ENCODE measurements at regions not wholly inside any gene's neighbourhood (a gene's known extent, or its start where the extent isn't known, plus 50 kb on each side); places are given as distances from the start of the nearest gene placed in this dataset.
"Not testable (repeated sequence)": the region's sequence is repeated elsewhere in the genome, so short reads cannot be mapped to it uniquely, and the experiment has no call there.

GRCh38 chr3:146382386-146382785, 87.0 kb downstream of the PLSCR2 start:
- in situ Hi-C loops (cut with HindIII; ENCODE audit: low sequenced_read_pairs), result no loop called here
- DNase-seq (ENCODE audit: low spot score), result no peak

DNA sequence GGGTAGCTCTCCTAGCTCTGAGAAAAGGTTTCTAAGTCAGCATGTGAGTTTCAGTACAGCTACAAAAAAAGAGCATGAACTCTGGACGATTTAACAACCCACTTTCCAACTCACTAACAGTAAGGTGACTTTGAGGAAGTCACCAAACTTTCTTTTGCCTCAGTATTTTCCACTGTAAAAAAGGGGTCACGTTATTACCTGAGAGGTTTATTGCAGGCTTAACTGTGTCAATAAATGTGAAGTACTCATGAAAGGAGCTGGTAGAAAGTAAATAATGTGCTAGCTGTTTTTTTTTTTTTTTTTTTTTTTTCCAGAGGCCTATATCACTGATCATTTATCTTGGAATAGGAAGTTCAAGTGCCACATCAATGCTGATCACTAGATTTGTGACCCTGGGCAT, 89.3 kb downstream of the PLSCR2 start:
- in situ Hi-C loops (cut with HindIII; ENCODE audit: low sequenced_read_pairs), result no loop called here
- DNase-seq (ENCODE audit: low spot score), result no peak

DNA sequence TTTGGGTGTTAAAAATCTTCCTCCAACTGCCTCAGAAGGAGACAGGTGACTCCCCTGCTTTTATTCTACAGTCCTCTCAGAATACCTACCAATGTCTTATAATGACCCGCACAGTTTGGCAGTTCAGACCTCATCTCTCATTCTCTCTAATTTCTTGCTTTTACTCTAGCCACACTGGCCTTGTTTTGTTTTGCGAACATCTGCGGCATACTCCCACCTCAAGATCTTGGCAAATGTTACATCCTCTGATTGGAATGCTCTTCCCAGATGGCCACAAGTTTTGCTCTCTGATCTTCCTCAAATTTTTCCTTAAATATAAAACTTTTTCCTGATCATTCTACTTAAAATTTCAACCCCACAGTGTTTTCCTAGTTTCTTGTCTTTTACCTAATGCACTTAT, 94.1 kb downstream of the PLSCR2 start:
- no peak for DNase-seq (ENCODE audit: low spot score)

DNA sequence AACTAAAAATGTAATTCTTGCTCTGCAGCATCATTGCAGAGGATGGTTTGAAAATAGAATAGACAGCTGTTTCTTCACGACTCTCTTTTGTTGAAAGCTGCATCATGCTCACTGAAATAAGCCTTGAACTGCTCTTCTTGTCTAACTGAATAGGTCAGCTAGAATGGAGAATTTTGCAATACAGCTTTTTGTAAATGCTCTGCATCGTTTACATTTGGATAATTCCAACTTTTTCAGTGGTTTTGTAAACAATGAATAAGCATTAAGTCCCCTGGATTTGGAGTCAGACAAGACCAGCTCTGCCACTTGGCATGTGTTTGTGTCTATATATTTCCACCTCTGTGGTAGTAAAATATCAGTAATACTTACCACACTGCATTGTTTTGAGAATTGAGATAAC, 95.2 kb downstream of the PLSCR2 start:
- in situ Hi-C loops (cut with HindIII; ENCODE audit: low sequenced_read_pairs), result no loop called here
- DNase-seq (ENCODE audit: low spot score), result no peak

More for the DNA sequence above, 94.1 kb downstream of the PLSCR2 start:
- in situ Hi-C loops (cut with HindIII; ENCODE audit: low sequenced_read_pairs), result no loop called here

DNA sequence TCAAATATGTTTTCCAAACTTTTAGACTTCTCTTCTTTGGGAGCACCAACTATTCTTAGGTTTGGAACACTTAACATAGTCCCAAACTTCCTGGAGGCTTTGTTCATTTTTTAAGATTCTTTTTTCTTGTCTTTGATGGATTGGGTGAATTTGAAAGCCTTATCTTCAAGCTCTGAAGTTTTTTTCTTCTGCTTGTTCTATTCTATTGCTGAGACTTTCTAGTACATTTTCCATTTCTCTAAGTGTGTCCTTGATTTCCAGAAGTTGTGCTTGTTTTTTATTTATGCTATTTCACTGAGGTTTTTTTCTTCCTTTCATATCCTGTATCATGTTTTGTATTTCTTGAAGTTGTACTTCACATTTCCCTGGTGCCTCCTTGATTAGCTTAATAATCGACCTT, 97.5 kb downstream of the PLSCR2 start:
- in situ Hi-C loops (cut with HindIII; ENCODE audit: low sequenced_read_pairs), result no loop called here

DNA sequence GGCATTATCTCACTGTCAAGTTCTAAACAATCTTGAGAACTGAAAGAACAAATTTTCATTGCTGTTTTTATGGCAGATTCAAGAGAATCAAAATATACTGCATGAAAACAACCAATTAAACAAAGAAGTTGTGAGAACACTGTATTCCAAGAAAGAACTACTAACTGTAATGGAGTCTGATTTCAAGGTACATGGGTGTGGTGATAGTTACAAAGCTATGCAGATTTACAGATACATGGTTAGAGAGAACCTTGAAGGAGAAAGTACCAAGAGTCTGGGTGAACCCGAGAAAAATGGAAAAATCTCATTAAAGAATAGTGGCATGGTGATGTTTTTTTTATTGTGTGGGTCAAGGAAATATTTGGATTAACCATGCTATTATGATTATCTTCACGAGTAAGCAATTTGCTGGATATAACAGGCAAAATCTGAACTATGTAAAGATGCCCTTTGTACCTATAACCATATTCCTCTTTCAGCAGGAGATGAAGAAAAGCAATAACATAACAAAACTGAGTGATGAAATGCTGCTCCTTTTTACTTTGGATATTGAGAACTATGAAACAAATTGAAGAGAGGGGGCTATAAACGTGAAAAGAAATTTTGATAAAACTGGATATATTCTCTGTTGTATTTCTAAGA, 100.4 kb downstream of the PLSCR2 start:
- no peak for DNase-seq (ENCODE audit: low spot score)
- in situ Hi-C loops (cut with HindIII; ENCODE audit: low sequenced_read_pairs), result no loop called here

More for the DNA sequence above, 97.5 kb downstream of the PLSCR2 start:
- DNase-seq (ENCODE audit: low spot score), result no peak

DNA sequence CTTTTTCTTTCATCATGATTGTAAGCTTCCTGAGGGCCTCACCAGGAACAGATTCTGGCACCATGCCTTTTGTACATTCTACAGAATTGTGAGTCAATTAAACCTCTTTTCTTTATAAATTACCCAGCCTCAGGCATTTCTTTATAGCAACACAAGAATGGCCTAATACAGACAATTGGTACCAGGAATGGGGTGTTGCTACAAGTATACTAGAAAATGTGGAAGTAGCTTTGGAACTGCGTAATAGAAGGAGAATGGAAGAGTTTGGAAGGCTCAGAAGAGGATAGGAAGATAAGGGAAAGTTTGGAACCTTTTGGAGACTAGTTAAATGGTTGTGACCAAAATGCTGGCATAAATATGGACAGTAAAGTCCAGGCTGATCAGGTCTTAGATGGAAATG, 108.9 kb upstream of the PLSCR4 start:
- in situ Hi-C loops (cut with HindIII; ENCODE audit: low sequenced_read_pairs), result no loop called here
- DNase-seq (ENCODE audit: low spot score), result no peak

DNA sequence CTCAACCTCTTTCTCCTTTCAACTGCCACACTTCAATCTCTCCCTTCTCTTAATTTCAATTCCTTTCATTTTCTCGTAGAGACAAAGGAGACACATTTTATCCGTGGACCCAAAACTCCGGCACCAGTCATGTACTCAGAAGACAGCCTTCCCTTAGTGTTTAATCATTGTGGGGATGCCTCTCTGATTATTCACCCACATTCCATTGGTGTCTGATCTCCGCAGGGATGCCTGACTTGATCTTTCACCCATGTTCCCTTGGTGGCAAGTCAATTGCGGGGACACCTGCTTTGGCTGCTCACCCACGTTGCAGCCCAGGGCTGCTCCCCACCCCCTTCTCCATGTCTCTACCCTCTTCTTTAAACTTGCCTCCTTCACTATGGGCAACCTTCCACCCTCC, 103.5 kb upstream of the PLSCR4 start:
- in situ Hi-C loops (cut with HindIII; ENCODE audit: low sequenced_read_pairs); DNase-seq (ENCODE audit: low spot score): not testable (repeated sequence)

DNA sequence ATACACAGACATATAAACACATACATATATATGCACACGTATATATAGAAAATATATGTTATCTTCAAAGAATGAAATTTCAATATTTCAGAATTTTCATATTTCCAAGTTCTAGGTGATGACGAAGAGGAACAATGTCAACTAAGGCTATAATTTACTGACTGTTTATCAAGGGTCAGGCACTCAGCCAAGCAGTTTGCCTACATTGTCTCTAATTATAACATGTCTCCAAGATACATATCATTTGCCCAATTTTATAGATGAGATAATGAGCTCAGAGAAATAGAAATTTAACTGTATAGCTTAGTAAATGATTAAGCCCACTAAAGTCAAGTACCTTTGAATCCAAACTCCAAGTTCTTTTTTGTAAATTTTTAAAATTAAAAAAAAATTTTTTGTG, 99.9 kb upstream of the PLSCR4 start:
- in situ Hi-C loops (cut with HindIII; ENCODE audit: low sequenced_read_pairs), result no loop called here
- DNase-seq (ENCODE audit: low spot score), result no peak

DNA sequence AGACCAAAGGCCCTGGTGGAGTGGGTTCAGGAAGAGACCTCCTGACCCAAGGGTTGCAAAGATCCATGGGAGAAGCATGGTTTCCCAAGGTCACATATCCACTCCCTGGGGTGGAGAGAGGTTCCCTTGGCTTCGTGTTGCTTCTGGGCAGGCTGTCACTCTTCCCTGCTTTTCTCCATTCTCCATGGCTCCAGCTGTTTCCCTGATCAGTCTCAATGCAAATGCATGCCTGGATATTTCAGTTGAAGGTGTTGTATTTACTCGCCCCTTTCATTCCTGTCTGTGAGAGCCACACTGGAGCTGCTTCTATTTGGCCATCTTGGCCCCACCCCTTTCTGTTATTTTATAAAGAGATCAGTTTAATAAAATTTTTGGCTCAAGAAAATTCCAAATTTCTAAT, 95.0 kb upstream of the PLSCR4 start:
- DNase-seq (ENCODE audit: low spot score), result no peak
- in situ Hi-C loops (cut with HindIII; ENCODE audit: low sequenced_read_pairs), result no loop called here

DNA sequence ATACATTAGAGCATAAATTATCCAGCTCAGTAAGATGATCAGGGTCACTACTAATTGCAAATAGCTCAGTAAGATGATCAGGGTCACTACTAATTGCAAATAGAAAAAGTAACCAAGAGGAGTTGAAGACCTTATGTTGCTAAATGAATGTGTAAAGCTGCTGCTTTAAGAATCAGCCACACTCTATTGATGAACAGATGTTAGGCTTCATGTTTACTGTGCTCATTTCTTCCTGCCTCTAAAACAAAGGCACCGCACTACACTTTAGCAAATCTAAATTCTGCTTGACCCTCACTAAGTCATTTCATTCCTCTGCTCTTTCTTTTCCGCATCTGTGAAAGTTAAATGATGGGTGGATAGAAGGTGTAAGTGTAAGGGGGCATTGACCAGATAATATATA, 92.6 kb upstream of the PLSCR4 start:
- in situ Hi-C loops (cut with HindIII; ENCODE audit: low sequenced_read_pairs), result no loop called here
- no peak for DNase-seq (ENCODE audit: low spot score)

DNA sequence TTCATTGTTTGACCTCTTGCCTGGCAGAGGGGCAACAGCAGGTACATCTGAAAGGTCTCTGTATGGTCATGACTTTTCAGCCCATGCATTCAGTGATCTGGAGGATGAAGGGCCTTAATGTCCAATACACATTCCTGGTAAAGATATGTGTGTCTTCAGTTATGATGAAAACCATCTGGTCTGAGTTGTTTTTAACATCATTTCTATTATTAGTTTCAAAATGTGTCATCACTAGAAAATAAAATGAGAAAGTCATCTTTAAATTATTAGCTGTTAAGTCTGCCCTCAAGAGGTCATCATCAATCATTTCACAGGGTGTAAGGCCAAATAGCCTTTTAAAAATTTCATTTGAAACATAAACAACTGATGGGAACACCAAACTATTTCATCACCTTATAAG, 92.1 kb upstream of the PLSCR4 start:
- DNase-seq (ENCODE audit: low spot score), result no peak
- in situ Hi-C loops (cut with HindIII; ENCODE audit: low sequenced_read_pairs), result no loop called here

DNA sequence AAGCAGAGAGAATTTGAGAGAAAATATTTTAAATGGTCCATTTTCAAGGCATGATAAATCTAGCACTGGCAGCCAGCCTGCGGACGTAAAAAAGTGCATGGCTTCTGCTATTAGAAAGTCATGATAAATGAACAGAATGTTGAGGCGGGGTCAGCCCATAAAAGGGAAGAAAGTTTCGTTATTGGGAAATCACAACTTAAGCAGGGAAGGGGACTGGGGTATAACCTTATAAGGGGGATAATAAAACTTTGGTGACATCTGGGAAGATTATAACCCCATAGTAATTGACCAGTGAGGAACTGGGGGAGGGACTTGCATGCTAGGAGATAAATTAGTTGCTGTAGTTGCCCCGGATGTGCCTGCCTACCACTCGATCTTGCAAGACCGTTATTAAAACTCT, 88.4 kb upstream of the PLSCR4 start:
- in situ Hi-C loops (cut with HindIII; ENCODE audit: low sequenced_read_pairs), result no loop called here
- no peak for DNase-seq (ENCODE audit: low spot score)

DNA sequence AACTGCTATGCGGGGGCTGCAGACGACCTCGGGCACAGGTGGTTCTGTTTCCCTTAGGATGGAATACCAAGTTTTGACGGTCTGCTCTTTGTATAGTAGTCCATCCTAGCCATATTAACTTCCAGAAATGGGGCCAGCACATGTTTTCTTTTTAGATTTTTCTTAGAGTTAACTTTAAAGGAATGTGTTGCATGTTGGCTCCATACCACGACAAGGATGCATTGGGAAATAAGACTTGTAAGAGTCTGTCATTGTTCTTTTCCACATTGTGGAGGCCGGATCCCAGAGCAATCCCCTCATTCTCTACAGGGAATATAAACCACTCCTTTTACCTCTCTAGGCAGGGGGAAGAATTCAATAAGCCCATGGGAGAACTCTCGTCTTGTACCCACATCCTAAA, 87.1 kb upstream of the PLSCR4 start:
- in situ Hi-C loops (cut with HindIII; ENCODE audit: low sequenced_read_pairs), result no loop called here

DNA sequence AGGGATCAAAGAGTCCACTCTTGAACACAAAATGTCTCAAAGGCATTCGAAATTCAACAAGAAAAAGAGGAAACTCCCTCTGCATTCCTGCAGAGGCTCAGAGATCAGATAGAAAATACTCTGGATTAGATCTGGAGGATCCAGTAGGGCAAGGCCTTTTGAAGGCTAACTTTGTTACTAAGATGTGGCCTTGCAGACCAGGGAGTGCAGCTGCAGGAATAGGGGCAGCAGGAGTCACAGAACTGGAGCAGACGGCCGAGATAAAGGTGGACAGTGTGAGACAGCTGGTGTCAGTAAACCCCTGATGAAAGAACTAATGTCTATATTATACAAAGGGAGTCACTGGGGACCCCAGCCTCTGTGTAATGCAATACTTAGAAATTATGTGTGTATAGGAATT, 84.5 kb upstream of the PLSCR4 start:
- DNase-seq (ENCODE audit: low spot score), result no peak
- in situ Hi-C loops (cut with HindIII; ENCODE audit: low sequenced_read_pairs), result no loop called here

More for the DNA sequence above, 87.1 kb upstream of the PLSCR4 start:
- no peak for DNase-seq (ENCODE audit: low spot score)

GRCh38 chr3:146334151-146334550, 83.2 kb upstream of the PLSCR4 start:
- DNase-seq (ENCODE audit: low spot score), result no peak
- in situ Hi-C loops (cut with HindIII; ENCODE audit: low sequenced_read_pairs), result no loop called here

DNA sequence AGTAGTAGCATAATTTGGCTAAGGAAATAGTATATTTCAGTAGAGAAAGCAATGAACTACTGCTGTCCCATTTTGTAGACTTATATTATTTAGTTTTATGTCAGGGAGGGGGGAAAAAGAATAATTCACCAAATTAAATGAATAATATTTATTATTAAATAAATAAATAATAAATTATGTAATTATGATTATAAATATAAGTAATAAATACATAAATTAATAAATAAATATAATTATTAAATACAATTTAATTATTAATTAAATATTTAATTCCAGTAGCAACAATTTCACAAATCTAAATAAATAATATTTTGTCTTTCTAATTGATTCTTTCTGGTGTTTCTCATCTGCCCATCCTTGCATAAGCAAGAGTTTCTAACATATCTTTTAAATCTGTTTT, 81.1 kb upstream of the PLSCR4 start:
- in situ Hi-C loops (cut with HindIII; ENCODE audit: low sequenced_read_pairs), result no loop called here
- DNase-seq (ENCODE audit: low spot score), result no peak

DNA sequence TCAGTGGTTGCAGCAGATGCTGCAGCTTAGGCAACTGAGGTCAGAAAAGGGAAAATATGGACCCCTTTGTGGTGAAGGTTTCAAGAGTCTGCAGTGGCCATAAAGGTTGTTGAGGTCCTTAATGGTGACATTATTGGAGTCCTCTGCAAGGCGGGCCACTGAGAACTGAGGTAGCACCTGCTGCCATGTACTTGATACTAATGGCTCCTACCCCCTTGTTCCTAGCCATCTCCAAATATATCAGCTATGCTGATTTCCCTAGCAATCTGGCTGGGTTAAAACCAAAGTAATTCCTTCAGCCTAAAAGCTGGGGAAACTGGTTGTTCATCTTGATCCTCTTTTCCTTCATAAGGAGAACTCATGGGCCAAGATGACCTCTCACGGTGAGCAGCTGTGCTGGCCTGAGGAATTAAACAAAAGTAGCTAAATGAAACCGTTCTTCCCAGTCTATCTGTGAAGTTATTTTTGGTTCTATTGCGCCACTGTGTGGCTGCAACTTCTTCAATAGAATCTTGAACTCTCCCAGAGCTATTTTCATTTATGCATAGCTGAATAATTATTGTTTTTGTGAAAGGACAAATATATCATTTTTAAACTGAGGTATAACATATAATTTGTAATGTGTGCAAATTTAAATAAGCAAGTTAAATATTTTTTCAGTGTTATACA, 76.1 kb upstream of the PLSCR4 start:
- in situ Hi-C loops (cut with HindIII; ENCODE audit: low sequenced_read_pairs), result no loop called here
- peak; percentile 36 for DNase-seq (ENCODE audit: low spot score)

DNA sequence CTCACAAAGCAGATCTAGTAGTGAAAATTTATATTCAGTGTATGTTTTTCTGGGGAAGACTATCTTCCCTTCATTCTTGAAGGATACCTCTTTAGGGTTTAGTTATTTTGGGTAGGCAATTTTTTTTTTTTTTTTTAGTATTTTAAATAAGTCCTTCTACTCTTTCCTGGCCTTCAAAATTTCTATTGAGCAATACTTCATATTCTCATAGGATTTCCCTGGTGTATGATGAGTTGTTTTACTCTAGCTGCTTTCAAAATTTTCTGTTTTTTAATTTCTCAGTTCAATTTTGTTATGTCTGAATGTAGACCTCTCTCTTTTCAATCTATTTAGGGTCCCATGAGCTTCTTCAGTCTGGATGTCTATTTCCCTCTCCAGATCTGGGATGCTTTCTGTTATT, 74.3 kb upstream of the PLSCR4 start:
- no peak for DNase-seq (ENCODE audit: low spot score)
- in situ Hi-C loops (cut with HindIII; ENCODE audit: low sequenced_read_pairs), result no loop called here

GRCh38 chr3:146322216-146322817, 71.4 kb upstream of the PLSCR4 start:
- in situ Hi-C loops (cut with HindIII; ENCODE audit: low sequenced_read_pairs), result no loop called here
- DNase-seq (ENCODE audit: low spot score), result no peak

DNA sequence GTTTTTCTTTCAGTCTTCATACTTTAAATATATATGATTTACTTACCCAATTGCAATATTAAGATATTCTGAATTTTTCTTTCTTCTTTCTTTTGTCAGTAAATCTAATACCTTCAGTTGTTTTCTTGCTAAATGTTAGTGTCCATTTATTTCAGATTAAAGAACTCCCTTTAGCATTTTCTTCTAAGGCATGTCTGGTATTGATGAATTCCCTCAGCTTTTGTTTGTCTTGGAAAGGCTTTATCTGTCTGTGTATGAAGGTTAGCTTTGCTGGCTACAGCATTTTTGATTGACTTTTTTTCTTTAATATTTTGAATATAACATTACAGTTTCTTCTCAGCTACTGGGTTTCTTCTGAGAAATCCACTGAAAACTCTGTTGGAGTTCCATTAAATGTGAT, 64.0 kb upstream of the PLSCR4 start:
- in situ Hi-C loops (cut with HindIII; ENCODE audit: low sequenced_read_pairs), result no loop called here
- no peak for DNase-seq (ENCODE audit: low spot score)

Measured in G401 (cell line).